ENCODE measurements at regions not wholly inside any gene's neighbourhood (a gene's known extent, or its start where the extent isn't known, plus 50 kb on each side); places are given as distances from the start of the nearest gene placed in this dataset.
"Not testable (repeated sequence)": the region's sequence is repeated elsewhere in the genome, so short reads cannot be mapped to it uniquely, and the experiment has no call there.

GRCh38 chr6:168170841-168171601, 92.0 kb upstream of the FRMD1 start:
- no peaks in the 10 kb centered on the region for H3K36me3 ChIP-seq (ENCODE audit: insufficient read depth, low read length)
- no peaks in the 10 kb centered on the region for H4K20me1 ChIP-seq (ENCODE audit: insufficient read depth, low read length)
- no TSS peak for BruUV-seq (replicated peaks)
- no peaks in the 10 kb centered on the region for H3K9me2 ChIP-seq (ENCODE audit: insufficient read depth, low read length)
- ChIA-PET CTCF (ENCODE audit: unreplicated experiment) (no interaction called here), POLR2A (no interaction called here)
- H3K79me2 ChIP-seq (ENCODE audit: insufficient read depth, low read depth, low read length): no peaks in the 10 kb centered on the region
- no peak overlapping the region for H3K4me3 ChIP-seq (ENCODE audit: low read depth, low read length, poor library complexity, severe bottlenecking)
- H3K4me1 ChIP-seq (ENCODE audit: insufficient read depth, low read length, poor library complexity, severe bottlenecking): no peaks in the 10 kb centered on the region
- no peak overlapping the region for H3K4me2 ChIP-seq (ENCODE audit: low read length)
- no peaks in the 10 kb centered on the region for H3K9me3 ChIP-seq (ENCODE audit: low read length)
- H2AFZ ChIP-seq (ENCODE audit: low read length): no peak overlapping the region
- intact Hi-C loops (cut with micrococcal nuclease; ENCODE audit: unreplicated experiment): no loop called here
- DNase-seq (ENCODE audit: low spot score): no peak
- no peak overlapping the region for H3K27ac ChIP-seq (ENCODE audit: low read depth, low read length, poor library complexity, severe bottlenecking)
- no peak for TF ChIP-seq CTCF (conservative IDR thresholded peaks at IDR 0.05; ENCODE audit: low read length)
- no peak for TF ChIP-seq EZH2phosphoT487 (IDR thresholded peaks at IDR 0.05; ENCODE audit: borderline replicate concordance, low read depth, low read length)

- intact Hi-C loops (cut with micrococcal nuclease; ENCODE audit: unreplicated experiment): no loop called here
- H3K27ac ChIP-seq (ENCODE audit: low read depth, low read length, poor library complexity, severe bottlenecking): no peak overlapping the region
- no peaks in the 10 kb centered on the region for H3K9me2 ChIP-seq (ENCODE audit: insufficient read depth, low read length)
- no peaks in the 10 kb centered on the region for H4K20me1 ChIP-seq (ENCODE audit: insufficient read depth, low read length)
- no TSS peak for BruUV-seq (replicated peaks)
- H3K4me3 ChIP-seq (ENCODE audit: low read depth, low read length, poor library complexity, severe bottlenecking): no peak overlapping the region
- no peak for DNase-seq (ENCODE audit: low spot score)
- H2AFZ ChIP-seq (ENCODE audit: low read length): no peak overlapping the region
- H3K9me3 ChIP-seq (ENCODE audit: low read length): no peaks in the 10 kb centered on the region
- POLR2A ChIA-PET: no interaction called here
- CTCF ChIA-PET (ENCODE audit: unreplicated experiment): no interaction called here
- no peaks in the 10 kb centered on the region for H3K36me3 ChIP-seq (ENCODE audit: insufficient read depth, low read length)
- no peaks in the 10 kb centered on the region for H3K4me1 ChIP-seq (ENCODE audit: insufficient read depth, low read length, poor library complexity, severe bottlenecking)
- no peaks in the 10 kb centered on the region for H3K79me2 ChIP-seq (ENCODE audit: insufficient read depth, low read depth, low read length)
- H3K4me2 ChIP-seq (ENCODE audit: low read length): no peak overlapping the region
- TF ChIP-seq CTCF (conservative IDR thresholded peaks at IDR 0.05; ENCODE audit: low read length): no peak
- TF ChIP-seq EZH2phosphoT487 (IDR thresholded peaks at IDR 0.05; ENCODE audit: borderline replicate concordance, low read depth, low read length): no peak
Observed at GRCh38 chr6:168169624-168170023, 90.6 kb upstream of the FRMD1 start.

- BruUV-seq (replicated peaks); DNase-seq (ENCODE audit: low spot score); H3K9me3 ChIP-seq (ENCODE audit: low read length); intact Hi-C loops (cut with micrococcal nuclease; ENCODE audit: unreplicated experiment); H3K4me3 ChIP-seq (ENCODE audit: low read depth, low read length, poor library complexity, severe bottlenecking); H2AFZ ChIP-seq (ENCODE audit: low read length); H4K20me1 ChIP-seq (ENCODE audit: insufficient read depth, low read length); H3K4me2 ChIP-seq (ENCODE audit: low read length); H3K4me1 ChIP-seq (ENCODE audit: insufficient read depth, low read length, poor library complexity, severe bottlenecking); H3K36me3 ChIP-seq (ENCODE audit: insufficient read depth, low read length); CTCF ChIA-PET (ENCODE audit: unreplicated experiment); H3K27ac ChIP-seq (ENCODE audit: low read depth, low read length, poor library complexity, severe bottlenecking); H3K9me2 ChIP-seq (ENCODE audit: insufficient read depth, low read length); H3K79me2 ChIP-seq (ENCODE audit: insufficient read depth, low read depth, low read length): not testable (repeated sequence)
- POLR2A ChIA-PET: interaction anchor here (1.1 kb wide), 1 partner anchor 31 kb away, joined by 3 read pairs; no protein-coding TSS in a partner anchor
Observed at GRCh38 chr6:168168936-168169335, 89.9 kb upstream of the FRMD1 start.

- H3K27ac ChIP-seq (ENCODE audit: low read depth, low read length, poor library complexity, severe bottlenecking); H3K4me2 ChIP-seq (ENCODE audit: low read length); intact Hi-C loops (cut with micrococcal nuclease; ENCODE audit: unreplicated experiment); H4K20me1 ChIP-seq (ENCODE audit: insufficient read depth, low read length); BruUV-seq (replicated peaks); H3K79me2 ChIP-seq (ENCODE audit: insufficient read depth, low read depth, low read length); H3K9me2 ChIP-seq (ENCODE audit: insufficient read depth, low read length); H3K4me1 ChIP-seq (ENCODE audit: insufficient read depth, low read length, poor library complexity, severe bottlenecking); CTCF ChIA-PET (ENCODE audit: unreplicated experiment); DNase-seq (ENCODE audit: low spot score); H3K9me3 ChIP-seq (ENCODE audit: low read length); H3K36me3 ChIP-seq (ENCODE audit: insufficient read depth, low read length); H3K4me3 ChIP-seq (ENCODE audit: low read depth, low read length, poor library complexity, severe bottlenecking); H2AFZ ChIP-seq (ENCODE audit: low read length): not testable (repeated sequence)
- POLR2A ChIA-PET: interaction anchor here (1.1 kb wide), 1 partner anchor 31 kb away, joined by 3 read pairs; no protein-coding TSS in a partner anchor
Observed at GRCh38 chr6:168168330-168168729, 89.3 kb upstream of the FRMD1 start.
